ENCODE measurements at regions not wholly inside any gene's neighbourhood (a gene's known extent, or its start where the extent isn't known, plus 50 kb on each side); places are given as distances from the start of the nearest gene placed in this dataset.
A peak's percentile ranks its signal among the peaks of the same experiment; 100 is the strongest.

DNA sequence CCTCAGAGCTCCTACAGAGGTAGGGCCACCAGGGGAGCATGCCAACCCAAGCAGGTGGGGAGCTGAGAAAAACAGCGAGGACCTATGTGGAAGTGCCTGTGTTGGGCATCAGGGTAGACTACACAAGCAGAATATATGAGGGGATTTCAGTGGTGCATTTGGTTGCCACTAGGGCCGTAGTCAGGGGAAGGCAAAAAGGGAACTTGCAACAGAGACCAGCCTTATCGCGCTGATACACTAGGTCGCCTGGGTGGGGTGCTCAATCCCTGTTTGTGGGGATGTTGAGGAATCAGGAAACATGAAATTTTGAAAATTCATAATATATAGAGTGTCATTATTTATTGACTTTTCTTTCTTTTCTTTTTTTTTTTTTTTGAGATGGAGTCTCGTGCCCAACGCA lies 370.9 kb upstream of the PRR16 start:
- DNase-seq (ENCODE audit: insufficient read length, low spot score, missing footprints) = no peak
- Histone ChIP-seq H3K27ac (ENCODE audit: low read depth, low read length) (no peak overlapping the region), H3K4me3 (ENCODE audit: insufficient read depth, low read length) (no peak overlapping the region), H3K9me3 (ENCODE audit: low read depth, low read length) (no peaks in the 10 kb centered on the region), H3K4me1 (ENCODE audit: insufficient read depth, low read length) (no peaks in the 10 kb centered on the region), H3K79me2 (ENCODE audit: insufficient read depth, low read length) (no peaks in the 10 kb centered on the region), H3K4me2 (ENCODE audit: insufficient read depth, low read length) (no peak overlapping the region), H4K20me1 (ENCODE audit: insufficient read depth, low read length) (no peaks in the 10 kb centered on the region), H3K36me3 (ENCODE audit: insufficient read depth, low read length) (no peaks in the 10 kb centered on the region), H3K27me3 (ENCODE audit: insufficient read depth, low read length) (no peaks in the 10 kb centered on the region), H2AFZ (ENCODE audit: low read length) (no peak overlapping the region)
- TF ChIP-seq, protein P1, sequence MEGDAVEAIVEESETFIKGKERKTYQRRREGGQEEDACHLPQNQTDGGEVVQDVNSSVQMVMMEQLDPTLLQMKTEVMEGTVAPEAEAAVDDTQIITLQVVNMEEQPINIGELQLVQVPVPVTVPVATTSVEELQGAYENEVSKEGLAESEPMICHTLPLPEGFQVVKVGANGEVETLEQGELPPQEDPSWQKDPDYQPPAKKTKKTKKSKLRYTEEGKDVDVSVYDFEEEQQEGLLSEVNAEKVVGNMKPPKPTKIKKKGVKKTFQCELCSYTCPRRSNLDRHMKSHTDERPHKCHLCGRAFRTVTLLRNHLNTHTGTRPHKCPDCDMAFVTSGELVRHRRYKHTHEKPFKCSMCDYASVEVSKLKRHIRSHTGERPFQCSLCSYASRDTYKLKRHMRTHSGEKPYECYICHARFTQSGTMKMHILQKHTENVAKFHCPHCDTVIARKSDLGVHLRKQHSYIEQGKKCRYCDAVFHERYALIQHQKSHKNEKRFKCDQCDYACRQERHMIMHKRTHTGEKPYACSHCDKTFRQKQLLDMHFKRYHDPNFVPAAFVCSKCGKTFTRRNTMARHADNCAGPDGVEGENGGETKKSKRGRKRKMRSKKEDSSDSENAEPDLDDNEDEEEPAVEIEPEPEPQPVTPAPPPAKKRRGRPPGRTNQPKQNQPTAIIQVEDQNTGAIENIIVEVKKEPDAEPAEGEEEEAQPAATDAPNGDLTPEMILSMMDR (IDR thresholded peaks at IDR 0.05; ENCODE audit: extremely low read depth, low read depth, low read length) = no peak

DNA sequence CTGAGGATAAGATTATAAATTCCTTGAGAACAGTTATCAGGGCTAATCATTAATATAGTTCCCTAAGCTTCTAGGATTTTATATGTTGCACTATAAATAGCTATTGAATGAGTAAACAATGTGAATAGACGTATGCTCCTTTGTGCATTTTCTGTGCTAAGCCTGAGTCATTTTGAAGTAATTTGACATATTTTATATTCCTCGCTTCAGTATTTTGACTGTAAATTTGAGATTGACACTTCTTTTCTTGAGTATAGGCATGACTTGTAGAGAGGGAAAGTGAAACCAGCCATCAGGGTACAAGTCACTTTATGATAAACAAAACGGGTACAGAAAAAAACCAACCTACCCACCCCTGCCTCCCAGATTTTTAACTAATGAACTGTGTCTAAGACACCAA lies 367.7 kb upstream of the PRR16 start:
- H3K4me2 ChIP-seq (ENCODE audit: insufficient read depth, low read length) = peak overlapping the region; percentile 67
- H3K27me3 ChIP-seq (ENCODE audit: insufficient read depth, low read length) = no peaks in the 10 kb centered on the region
- no peaks in the 10 kb centered on the region for H4K20me1 ChIP-seq (ENCODE audit: insufficient read depth, low read length)
- TF ChIP-seq, protein P1 (IDR thresholded peaks at IDR 0.05; ENCODE audit: extremely low read depth, low read depth, low read length) = no peak
- DNase-seq (ENCODE audit: insufficient read length, low spot score, missing footprints) = no peak
- peak overlapping the region; percentile 49 for H2AFZ ChIP-seq (ENCODE audit: low read length)
- H3K4me1 ChIP-seq (ENCODE audit: insufficient read depth, low read length) = no peaks in the 10 kb centered on the region
- no peaks in the 10 kb centered on the region for H3K9me3 ChIP-seq (ENCODE audit: low read depth, low read length)
- no peaks in the 10 kb centered on the region for H3K36me3 ChIP-seq (ENCODE audit: insufficient read depth, low read length)
- peak overlapping the region; percentile 19 for H3K4me3 ChIP-seq (ENCODE audit: insufficient read depth, low read length)
- H3K79me2 ChIP-seq (ENCODE audit: insufficient read depth, low read length) = no peaks in the 10 kb centered on the region
- H3K27ac ChIP-seq (ENCODE audit: low read depth, low read length) = no peak overlapping the region

DNA sequence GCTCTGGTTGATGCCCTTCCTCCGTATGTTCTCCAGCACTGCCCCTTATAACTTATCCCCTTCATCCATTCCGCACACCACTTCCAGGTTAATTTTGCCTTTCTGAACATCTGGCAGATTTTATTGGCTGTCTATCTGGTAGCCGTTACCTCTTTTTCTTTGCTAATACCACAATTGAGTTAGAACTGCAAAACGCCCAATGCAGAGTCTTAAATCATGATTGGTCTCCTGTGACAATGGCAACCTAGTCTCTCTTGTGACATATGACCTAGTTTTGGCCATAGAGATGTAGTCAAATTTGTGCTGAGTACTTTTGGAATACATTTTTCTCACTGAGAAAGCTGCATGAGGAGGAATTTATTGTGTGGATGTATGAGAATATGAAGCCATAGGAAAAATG lies 365.7 kb upstream of the PRR16 start:
- Histone ChIP-seq H3K4me2 (ENCODE audit: insufficient read depth, low read length) (no peak overlapping the region), H3K27me3 (ENCODE audit: insufficient read depth, low read length) (no peaks in the 10 kb centered on the region), H3K79me2 (ENCODE audit: insufficient read depth, low read length) (no peaks in the 10 kb centered on the region), H2AFZ (ENCODE audit: low read length) (peak overlapping the region; percentile 17), H3K27ac (ENCODE audit: low read depth, low read length) (no peak overlapping the region), H3K4me1 (ENCODE audit: insufficient read depth, low read length) (no peaks in the 10 kb centered on the region), H3K36me3 (ENCODE audit: insufficient read depth, low read length) (no peaks in the 10 kb centered on the region), H3K9me3 (ENCODE audit: low read depth, low read length) (no peaks in the 10 kb centered on the region), H4K20me1 (ENCODE audit: insufficient read depth, low read length) (no peaks in the 10 kb centered on the region), H3K4me3 (ENCODE audit: insufficient read depth, low read length) (no peak overlapping the region)
- DNase-seq (ENCODE audit: insufficient read length, low spot score, missing footprints) = no peak
- TF ChIP-seq, protein P1 (IDR thresholded peaks at IDR 0.05; ENCODE audit: extremely low read depth, low read depth, low read length) = no peak

DNA sequence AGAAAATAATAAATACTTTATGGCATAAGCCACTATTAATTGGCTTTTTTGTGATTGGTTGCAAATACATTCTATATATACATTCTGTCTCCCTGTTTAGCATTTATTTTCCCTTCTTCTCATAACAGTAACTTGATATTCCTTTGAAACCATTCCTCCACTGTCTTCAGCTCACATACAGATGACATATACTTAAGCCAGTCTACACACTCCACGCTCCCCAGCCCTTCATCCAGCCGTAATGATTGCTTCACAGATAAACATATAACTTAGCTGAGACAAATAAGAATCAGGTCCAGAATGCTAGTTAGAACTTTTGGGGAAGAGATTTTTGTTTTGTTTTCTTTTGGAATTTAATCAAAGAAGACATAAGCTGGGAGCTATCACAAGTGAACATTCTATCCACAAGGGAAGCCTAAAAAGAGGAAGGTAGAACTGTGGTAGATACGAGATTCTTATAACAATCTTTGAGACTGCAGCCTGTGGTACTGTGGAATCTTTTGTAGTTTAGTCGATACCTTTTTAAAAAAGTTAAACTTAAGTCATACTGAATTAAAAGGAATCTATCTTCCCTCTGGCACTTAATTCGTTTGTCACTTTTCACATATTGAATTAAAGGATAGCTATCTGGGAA lies 365.1 kb upstream of the PRR16 start:
- peak overlapping the region; percentile 17 for H2AFZ ChIP-seq (ENCODE audit: low read length)

More for the DNA sequence above, 365.1 kb upstream of the PRR16 start:
- Histone ChIP-seq H3K9me3 (ENCODE audit: low read depth, low read length) (no peaks in the 10 kb centered on the region), H3K4me3 (ENCODE audit: insufficient read depth, low read length) (no peak overlapping the region), H4K20me1 (ENCODE audit: insufficient read depth, low read length) (no peaks in the 10 kb centered on the region), H3K27ac (ENCODE audit: low read depth, low read length) (no peak overlapping the region), H3K4me1 (ENCODE audit: insufficient read depth, low read length) (no peaks in the 10 kb centered on the region), H3K79me2 (ENCODE audit: insufficient read depth, low read length) (no peaks in the 10 kb centered on the region), H3K4me2 (ENCODE audit: insufficient read depth, low read length) (no peak overlapping the region), H3K27me3 (ENCODE audit: insufficient read depth, low read length) (no peaks in the 10 kb centered on the region), H3K36me3 (ENCODE audit: insufficient read depth, low read length) (no peaks in the 10 kb centered on the region)
- TF ChIP-seq, protein P1 (IDR thresholded peaks at IDR 0.05; ENCODE audit: extremely low read depth, low read depth, low read length) = no peak
- no peak for DNase-seq (ENCODE audit: insufficient read length, low spot score, missing footprints)
